A673 (cell line): ENCODE measurements at regions not wholly inside any gene's neighbourhood (a gene's known extent, or its start where the extent isn't known, plus 50 kb on each side); places are given as distances from the start of the nearest gene placed in this dataset.

Experiments
- BruUV-seq: library from RNA; stranded (reverse); fragments of 400-500 nt; replicated peaks from 2 replicates; lab custom pipeline; 2021; lab: Mats Ljungman, UMichigan
- CTCF ChIA-PET: fragments of 300-600 bp; sonication (Branson Sonifier 250); formaldehyde crosslinking; loops from one replicate; lab custom pipeline; 2022; ENCODE audit warnings: antibody characterized with exemption; lab: Charles Lee
- POLR2A ChIA-PET: fragments of 300-600 bp; sonication (Branson Sonifier 250); formaldehyde crosslinking; loops from one replicate; lab custom pipeline; 2022; ENCODE audit warnings: antibody characterized with exemption; ENCODE audit not compliant: low non-redundant PET; lab: Charles Lee
- DNase-seq: peaks from one replicate; pipeline ENCODE4 v3.0.0-alpha.2; 2015; ENCODE audit warnings: low spot score
- H3K27ac ChIP-seq: fragments of 200-600 bp; sonication (generic); 2 replicates; pipeline ENCODE4 v1.5.1; 2016; ENCODE audit warnings: mixed run types, low read depth, mild to moderate bottlenecking, mixed read lengths, antibody characterized with exemption, low read length; ENCODE audit not compliant: poor library complexity, severe bottlenecking
- H3K27me3 ChIP-seq: fragments of 200-600 bp; sonication (generic); replicated peaks from 2 replicates; pipeline ENCODE4 v1.6.1; 2017; ENCODE audit warnings: mixed run types, low read depth, mild to moderate bottlenecking, mixed read lengths, antibody characterized with exemption, low read length; ENCODE audit not compliant: insufficient read depth, poor library complexity
- H3K36me3 ChIP-seq: fragments of 200-600 bp; sonication (generic); 2 replicates; pipeline ENCODE4 v1.6.1; 2016; ENCODE audit warnings: mixed run types, mild to moderate bottlenecking, mixed read lengths, antibody characterized with exemption, low read length; ENCODE audit not compliant: insufficient read depth, poor library complexity, severe bottlenecking
- H3K4me1 ChIP-seq: fragments of 200-600 bp; sonication (generic); 2 replicates; pipeline ENCODE4 v1.6.1; 2017; ENCODE audit warnings: mixed run types, mild to moderate bottlenecking, mixed read lengths, antibody characterized with exemption, low read length; ENCODE audit not compliant: insufficient read depth, poor library complexity, severe bottlenecking
- H3K4me3 ChIP-seq: fragments of 200-600 bp; sonication (generic); 2 replicates; pipeline ENCODE4 v1.5.1; 2016; ENCODE audit warnings: low read depth, mixed run types, mild to moderate bottlenecking, mixed read lengths, low read length; ENCODE audit not compliant: poor library complexity, severe bottlenecking
- H3K9me3 ChIP-seq: fragments of 200-600 bp; sonication (generic); 2 replicates; pipeline ENCODE4 v1.6.1; 2016; ENCODE audit warnings: mixed run types, low read depth, mild to moderate bottlenecking, mixed read lengths, antibody characterized with exemption, low read length; ENCODE audit not compliant: poor library complexity, severe bottlenecking
- EZH2 ChIP-seq: fragments of 200-600 bp; sonication (generic); IDR thresholded peaks from 2 replicates; pipeline ENCODE4 v1.6.1; 2017; ENCODE audit warnings: borderline replicate concordance, low read depth, mild to moderate bottlenecking, mixed read lengths, antibody characterized with exemption, low read length; ENCODE audit not compliant: poor library complexity, severe bottlenecking
- intact Hi-C: fragments of 100-400 bp; cut with micrococcal nuclease; formaldehyde crosslinking; loops from one replicate; pipeline ENCODE4 v1.10.0; 2022; ENCODE audit not compliant: unreplicated experiment
- TF ChIP-seq, protein P1 (sequence below): fragments of 300-800, 200-600 bp; sonication (generic); conservative IDR thresholded peaks from 2 replicates; pipeline ENCODE4 v1.5.1; 2017; ENCODE audit warnings: low read depth, mild to moderate bottlenecking, antibody characterized with exemption, low read length, moderate library complexity, mixed read lengths

DNA sequence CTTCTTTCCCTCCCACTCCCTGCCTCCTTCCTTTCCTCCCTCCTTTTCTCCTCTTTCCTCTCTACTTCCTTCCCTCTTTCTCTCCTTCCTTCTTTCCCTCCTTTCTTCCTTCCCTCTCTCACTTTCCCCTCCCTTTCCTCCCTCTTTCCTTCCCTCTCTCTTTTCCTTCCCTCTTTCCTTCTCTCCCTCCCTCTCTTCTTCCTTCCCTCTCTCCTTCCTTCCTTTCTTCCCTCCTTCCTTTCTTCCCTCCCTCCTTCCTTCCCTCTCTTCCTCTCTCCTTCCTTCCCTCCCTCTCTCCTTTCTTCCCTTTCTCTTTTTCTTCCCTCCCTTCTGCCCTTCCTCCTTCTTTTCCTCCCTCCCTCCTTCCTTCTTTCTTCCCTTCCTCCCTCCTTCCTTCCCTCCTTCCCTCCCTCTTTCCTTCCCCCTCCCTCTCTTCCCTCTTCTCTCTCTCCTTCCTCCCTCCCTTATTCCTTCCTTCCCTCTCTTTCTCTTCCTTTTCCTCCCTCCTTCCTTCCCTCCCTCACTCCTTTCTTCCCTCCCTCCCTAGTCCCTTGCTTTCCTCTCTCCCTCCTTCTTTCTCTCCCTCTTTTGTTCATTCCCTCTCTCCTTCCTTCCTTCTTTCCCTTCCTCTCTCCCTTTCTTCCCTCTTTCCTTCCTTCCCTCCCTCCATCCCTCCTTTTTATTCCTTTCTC is 443.9 kb downstream of the ZNF536 start:
- no peak for TF ChIP-seq EZH2
- TF ChIP-seq, protein P1, sequence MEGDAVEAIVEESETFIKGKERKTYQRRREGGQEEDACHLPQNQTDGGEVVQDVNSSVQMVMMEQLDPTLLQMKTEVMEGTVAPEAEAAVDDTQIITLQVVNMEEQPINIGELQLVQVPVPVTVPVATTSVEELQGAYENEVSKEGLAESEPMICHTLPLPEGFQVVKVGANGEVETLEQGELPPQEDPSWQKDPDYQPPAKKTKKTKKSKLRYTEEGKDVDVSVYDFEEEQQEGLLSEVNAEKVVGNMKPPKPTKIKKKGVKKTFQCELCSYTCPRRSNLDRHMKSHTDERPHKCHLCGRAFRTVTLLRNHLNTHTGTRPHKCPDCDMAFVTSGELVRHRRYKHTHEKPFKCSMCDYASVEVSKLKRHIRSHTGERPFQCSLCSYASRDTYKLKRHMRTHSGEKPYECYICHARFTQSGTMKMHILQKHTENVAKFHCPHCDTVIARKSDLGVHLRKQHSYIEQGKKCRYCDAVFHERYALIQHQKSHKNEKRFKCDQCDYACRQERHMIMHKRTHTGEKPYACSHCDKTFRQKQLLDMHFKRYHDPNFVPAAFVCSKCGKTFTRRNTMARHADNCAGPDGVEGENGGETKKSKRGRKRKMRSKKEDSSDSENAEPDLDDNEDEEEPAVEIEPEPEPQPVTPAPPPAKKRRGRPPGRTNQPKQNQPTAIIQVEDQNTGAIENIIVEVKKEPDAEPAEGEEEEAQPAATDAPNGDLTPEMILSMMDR = no peak
- no peak for DNase-seq
- intact Hi-C loops = no loop called here
- ChIA-PET POLR2A (no interaction called here), CTCF (no interaction called here)
- Histone ChIP-seq H3K27ac (no peak overlapping the region), H3K9me3 (no peaks in the 10 kb centered on the region), H3K27me3 (no peaks in the 10 kb centered on the region), H3K4me3 (no peak overlapping the region), H3K36me3 (no peaks in the 10 kb centered on the region), H3K4me1 (no peaks in the 10 kb centered on the region)
- no TSS peak for BruUV-seq

DNA sequence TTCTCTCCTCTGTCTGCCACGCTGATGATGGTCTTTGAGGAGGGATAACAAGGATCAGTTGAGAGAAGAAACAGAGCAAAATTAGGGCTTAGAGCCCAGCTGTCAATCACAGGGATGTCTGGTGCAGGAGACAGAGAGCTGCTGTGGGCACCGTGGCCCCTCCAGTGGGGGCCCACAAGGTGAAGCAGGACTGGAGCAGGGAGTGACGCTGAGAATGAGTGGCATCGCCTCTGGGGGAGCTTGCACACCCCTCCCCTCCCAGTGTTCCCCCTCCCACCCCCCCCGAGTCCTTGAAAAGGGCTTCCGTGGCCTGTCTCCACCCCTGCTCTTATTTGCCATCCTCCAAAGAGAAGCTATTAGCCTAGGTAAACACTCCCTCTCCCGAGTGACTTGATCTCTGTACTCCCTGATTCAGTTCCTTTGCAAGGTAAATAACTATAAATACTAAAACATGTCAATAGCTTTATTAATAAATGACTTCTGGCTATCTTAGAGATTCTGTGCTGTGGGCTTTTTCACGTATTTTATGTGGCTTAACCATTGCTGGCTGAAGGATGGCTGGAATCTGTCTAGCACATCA is 440.0 kb downstream of the ZNF536 start:
- Histone ChIP-seq H3K27me3 (no peaks in the 10 kb centered on the region), H3K9me3 (no peaks in the 10 kb centered on the region), H3K36me3 (no peaks in the 10 kb centered on the region), H3K27ac (no peak overlapping the region), H3K4me1 (no peaks in the 10 kb centered on the region), H3K4me3 (no peak overlapping the region)
- no peak for TF ChIP-seq EZH2
- TF ChIP-seq, protein P1 = no peak
- no peak for DNase-seq
- CTCF ChIA-PET = no interaction called here
- intact Hi-C loops = no loop called here
- POLR2A ChIA-PET = no interaction called here
- no TSS peak for BruUV-seq

DNA sequence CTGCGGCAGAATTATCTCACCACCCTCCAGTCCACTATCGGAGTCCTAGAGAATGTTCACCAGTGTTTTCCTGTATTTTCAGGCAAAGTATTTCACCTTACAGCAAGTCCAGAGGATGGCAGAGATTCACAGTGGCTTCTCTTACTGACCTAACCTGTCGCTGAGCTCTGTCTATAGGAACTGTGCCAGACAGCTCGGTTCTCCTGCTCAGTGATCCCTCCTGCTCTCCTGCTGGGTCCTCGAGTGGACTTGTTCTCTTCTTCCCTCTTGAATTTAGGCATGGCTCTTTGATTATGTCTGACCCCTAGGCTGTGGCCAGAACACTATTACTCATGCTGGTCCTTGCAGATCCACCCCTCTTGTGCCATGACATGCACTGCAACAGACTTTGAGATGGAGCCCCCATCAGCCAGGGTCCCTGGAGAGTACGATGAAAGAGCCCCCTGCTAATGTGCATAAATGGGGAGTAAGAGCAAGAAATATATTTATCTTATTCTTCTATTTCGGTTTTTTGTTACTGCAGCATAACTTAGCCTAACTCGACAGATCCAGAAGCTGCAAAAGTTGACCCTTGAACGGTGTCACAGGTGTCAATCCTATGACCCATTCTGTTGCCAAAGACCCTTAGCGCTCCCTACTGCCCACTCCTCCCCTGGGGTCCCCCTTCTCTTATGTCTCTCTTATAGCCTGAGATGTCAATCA is 439.4 kb downstream of the ZNF536 start:
- Histone ChIP-seq H3K4me3 (no peak overlapping the region), H3K9me3 (no peaks in the 10 kb centered on the region), H3K4me1 (no peaks in the 10 kb centered on the region), H3K36me3 (no peaks in the 10 kb centered on the region), H3K27me3 (no peaks in the 10 kb centered on the region), H3K27ac (no peak overlapping the region)
- DNase-seq = no peak
- CTCF ChIA-PET = no interaction called here
- intact Hi-C loops = no loop called here
- TF ChIP-seq, protein P1 = no peak
- no peak for TF ChIP-seq EZH2
- POLR2A ChIA-PET = no interaction called here
- BruUV-seq = no TSS peak
